CD4-positive, alpha-beta T cell treated with Interleukin-17A for 1 hour (primary cell): ENCODE measurements at regions not wholly inside any gene's neighbourhood (a gene's known extent, or its start where the extent isn't known, plus 50 kb on each side); places are given as distances from the start of the nearest gene placed in this dataset.
"Not testable (repeated sequence)": the region's sequence is repeated elsewhere in the genome, so short reads cannot be mapped to it uniquely, and the experiment has no call there.

Experiments used
- DNase-seq: peaks from one replicate; pipeline ENCODE4 v3.0.0-alpha.2; 2020

DNA sequence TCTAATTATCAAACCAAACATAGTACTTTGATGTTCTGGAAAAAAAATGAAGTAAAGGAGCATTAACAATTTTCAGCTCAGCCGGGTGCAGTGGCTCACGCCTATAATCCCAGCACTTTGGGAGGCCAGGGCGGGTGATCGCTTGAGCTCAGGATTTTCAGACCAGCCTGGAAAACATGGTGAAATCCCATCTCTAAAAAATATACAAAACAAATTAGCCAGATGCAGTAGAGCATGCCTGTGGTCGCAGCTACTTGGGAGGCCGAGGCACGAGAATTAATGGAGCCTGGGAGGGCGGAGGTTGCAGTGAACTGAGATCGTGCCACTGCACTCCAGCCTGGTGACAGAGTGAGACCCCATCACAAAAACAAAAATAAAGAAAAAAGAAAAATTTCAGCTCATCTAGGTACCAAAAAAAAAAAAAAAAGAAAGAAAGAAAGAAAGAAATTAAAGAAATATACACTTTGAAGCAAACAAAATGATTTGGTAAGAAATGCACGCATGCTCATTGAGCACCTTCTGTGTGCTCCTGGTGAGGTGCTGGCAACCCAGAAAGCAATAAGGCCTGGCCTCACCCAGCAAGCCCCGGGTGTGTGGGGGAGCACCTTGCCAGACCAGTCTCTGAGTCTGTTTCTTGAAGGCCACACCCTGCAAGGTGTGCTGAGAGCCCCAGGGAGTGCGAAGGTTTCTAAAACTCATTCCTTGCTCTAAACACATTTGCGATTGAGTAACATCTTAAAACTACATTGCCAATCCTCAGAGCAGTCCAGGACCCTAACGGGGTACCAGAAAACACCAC, 133.5 kb downstream of the TFCP2L1 start:
- no peak for DNase-seq

DNA sequence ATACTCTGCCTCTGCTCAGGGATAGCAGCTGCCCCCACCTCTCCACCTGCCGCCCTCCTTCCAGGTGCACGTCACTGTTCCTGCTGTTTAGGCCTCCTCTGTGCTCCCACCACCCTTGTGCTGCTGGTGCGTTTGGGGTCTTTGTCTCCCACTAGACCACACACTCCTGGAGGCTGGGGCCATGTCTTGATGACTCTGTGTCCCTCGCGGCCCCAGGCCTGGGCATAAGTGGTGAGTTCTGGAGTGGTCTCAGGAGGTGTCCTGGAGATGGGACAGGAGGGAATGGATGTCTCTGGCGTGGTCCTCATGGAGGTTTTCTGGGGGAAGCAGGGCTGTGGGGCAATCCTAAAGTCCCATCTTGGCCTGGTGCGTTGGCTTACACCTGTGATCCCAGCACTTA, 132.1 kb downstream of the TFCP2L1 start:
- no peak for DNase-seq

DNA sequence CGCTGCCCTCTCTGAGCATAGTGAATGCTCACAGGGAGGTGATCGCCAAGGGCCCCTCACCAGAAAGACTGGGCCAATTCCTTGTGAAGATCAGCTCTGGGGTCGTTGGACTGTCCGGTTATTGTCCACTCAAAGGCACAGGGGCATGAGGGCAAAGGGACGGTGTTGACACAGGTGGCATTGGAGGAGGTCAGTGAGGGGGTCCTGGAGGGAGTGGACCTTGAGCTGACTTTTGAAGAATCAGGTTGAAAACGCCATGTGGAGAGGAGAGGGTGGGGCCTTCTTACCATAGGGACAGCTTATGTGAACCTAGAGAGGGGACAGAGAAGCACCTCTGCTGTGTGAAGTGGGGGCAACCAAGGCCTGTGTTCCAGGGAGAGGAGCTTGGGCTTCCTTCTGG, 131.5 kb downstream of the TFCP2L1 start:
- no peak for DNase-seq

DNA sequence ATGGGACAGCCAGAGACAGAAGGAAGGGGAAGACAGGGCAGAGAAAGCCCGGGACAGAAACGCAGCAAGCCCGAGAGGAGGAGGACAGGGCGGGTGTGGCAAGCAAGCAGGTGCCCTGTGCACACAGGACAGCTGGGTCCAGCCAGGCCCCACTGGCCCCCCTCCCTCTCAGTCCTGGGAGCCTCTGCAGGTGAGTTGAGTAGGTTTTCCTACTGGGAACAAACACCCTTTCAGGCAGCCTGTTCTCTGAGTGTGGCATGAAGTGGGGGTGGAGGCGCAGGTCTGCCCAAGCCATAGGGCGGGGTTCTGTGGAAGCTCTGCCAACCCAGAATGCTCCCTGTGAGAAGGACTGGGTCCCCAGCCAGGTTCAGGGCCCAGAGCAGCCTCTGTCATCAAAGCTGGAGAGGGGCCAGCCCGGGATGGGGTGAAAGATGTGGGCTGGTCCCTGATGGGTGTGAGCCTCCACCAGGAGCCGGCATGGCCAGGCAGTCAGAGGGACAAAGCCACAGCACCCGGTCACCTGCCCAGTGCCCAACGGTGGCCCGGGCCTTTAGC, 129.4 kb downstream of the TFCP2L1 start:
- no peak for DNase-seq

DNA sequence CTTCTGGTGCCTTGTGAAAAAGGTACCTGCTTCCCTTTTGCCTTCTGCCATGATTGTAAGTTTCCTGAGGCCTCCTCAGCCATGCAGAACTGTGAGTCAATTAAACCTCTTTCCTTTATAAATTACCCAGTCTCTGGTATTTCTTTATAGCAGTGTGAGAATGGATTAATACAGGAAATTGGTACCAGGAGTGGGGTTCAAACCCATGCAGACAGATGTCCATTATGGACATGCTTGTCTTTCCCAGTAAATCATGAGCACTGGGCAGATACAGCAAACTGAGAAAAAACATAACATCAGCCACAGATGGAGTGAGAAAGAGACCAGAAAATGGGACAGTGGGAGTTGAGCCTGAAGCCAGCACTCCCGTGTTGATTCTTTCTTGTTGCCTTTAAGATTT, 127.5 kb downstream of the TFCP2L1 start:
- DNase-seq: not testable (repeated sequence)

DNA sequence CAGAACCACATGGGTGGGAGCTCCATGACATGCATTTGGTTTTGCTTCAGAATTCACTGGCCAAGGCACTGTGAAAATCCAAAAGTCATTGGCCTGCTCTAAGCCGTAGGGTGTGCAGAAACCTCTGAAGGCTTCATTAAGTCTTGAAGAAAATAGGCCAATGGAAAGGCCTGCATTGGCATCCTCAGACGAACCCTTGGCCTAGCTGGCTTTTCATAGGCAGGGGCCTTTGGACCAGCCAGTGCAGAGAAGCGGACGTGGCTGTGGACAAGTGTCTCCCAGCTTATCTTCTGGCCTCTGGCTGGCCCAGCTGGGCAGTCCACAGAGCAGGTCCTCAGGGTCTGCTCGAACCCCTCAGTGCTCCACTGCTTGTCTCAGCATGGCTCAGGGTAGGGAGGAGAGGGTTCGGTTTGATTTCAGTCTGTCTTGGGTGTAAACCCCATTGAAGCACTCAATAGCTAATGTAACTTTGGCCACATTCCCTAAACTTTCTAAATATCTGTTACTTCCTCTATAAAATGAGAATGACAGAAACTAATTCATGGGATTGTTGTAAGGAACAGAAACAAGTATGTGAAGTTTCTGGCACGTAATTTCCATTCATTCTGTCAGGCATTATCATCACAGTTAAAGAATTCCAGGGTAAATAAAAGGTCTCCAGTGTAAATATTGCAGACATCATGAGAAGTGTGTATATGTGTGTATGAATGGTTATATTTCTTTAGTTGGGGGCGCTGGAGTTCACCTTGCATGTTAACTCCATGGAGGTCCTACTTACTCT, 125.5 kb downstream of the TFCP2L1 start:
- no peak for DNase-seq

DNA sequence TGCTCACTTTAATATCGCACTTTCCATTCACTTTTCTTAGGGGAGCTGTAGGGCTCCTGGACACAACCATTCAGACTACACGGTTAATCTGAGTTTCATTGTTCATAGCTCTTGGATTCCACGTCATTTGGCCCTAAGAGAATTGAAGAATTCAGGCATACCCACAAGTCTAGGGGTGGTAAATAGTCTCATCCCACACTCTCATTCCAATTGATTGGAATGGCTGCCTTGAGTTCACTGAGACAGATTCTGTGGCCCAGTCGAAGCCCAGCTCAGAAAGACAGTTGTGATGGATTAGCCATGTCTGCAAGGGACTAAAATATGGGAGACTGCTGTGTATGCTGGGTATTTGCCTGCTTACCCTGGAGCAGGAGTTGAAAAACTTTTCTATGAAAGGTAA, 124.6 kb downstream of the TFCP2L1 start:
- DNase-seq: no peak

DNA sequence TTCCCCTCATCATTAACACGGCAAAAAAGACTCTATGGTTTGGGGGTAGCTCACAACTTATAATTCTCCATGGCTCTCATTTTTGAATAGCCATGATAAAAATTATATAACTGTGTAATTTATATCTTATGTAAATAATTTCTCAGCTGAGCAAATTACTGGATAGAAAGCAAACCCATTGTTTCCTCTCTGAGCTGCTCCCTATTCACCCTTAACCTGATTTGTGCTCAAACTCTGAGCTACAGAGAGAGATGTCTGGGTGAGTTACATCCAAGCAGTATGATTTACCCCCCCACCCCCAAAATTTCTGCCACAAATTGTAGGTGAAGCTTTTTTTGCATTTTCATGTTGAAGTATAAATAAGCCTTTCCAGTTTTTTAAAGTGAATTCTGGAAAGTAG, 123.7 kb downstream of the TFCP2L1 start:
- no peak for DNase-seq

DNA sequence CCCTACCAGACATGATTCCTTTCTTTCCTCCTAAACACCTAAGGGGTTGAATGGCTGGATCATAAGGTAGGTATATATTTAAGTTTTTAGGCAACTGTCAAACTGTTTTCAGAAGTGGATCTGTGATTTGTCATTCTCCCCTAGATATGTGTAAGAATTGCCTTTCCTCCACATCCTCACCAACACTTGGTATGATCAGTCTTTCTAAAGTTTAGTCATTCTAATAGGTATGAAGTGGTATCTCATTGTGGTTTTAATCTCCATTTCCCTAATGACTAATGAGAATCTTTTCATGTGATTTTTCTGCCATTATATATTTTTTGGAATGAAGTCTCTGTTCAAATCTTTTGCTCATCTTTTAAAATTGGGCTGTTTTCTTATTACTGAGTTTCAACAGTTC, 122.1 kb downstream of the TFCP2L1 start:
- no peak for DNase-seq

DNA sequence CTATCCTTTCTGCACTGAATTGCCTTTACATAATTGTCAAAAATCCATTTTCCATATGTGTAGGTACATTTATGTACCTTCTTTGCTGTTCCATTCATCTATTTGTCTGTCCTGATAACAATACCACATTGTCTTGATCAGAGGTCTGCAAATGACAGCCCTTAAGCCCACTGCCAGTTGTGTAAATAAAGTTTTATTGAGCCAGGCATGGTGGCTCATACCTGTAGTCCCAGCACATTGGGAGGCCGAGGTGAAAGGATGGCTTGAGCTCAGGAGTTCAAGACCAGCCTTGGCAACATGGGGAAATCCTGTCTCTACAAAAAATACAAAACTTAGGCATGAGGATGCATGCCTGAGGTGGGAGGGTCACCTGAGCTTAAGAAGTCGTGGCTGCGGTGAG, 121.0 kb downstream of the TFCP2L1 start:
- no peak for DNase-seq

DNA sequence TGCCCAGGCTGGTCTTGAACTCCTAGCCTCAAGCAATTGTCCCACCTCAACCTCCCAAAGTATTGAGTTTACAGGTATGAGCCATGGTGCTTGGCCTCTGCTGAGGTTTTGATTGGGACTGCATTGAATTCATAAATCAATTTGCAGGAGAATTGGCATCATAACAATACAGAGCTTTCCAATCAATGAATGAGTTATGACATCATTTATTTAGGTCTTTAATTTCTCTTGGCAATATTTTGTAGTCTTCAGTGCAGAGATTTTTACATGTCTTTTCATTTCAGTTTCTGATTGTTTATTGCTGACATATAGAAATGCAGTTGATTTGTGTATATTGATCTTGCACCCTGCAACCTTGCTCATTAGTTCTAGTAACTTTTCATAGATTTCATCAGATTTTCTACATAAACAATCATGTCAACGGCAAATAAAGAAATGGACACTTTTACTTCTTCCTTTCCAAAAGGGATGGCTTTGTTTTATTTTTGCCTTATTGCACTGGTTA, 119.9 kb downstream of the TFCP2L1 start:
- no peak for DNase-seq
